Activated CD4-positive, alpha-beta T cell treated with anti-CD3 and anti-CD28 coated beads for 24 hours (primary cell): ENCODE measurements at regions not wholly inside any gene's neighbourhood (a gene's known extent, or its start where the extent isn't known, plus 50 kb on each side); places are given as distances from the start of the nearest gene placed in this dataset.
"Not testable (repeated sequence)": the region's sequence is repeated elsewhere in the genome, so short reads cannot be mapped to it uniquely, and the experiment has no call there.

Experiments used
- DNase-seq, 2 donors: peaks; one replicate each; pipeline ENCODE4 v3.0.0-alpha.2; 2020; ENCODE audit warnings: low read depth in 2 of 2

- no peak for DNase-seq
Measured at GRCh38 chrX:74180716-74181115, 123.3 kb upstream of the ZCCHC13 start.

DNA sequence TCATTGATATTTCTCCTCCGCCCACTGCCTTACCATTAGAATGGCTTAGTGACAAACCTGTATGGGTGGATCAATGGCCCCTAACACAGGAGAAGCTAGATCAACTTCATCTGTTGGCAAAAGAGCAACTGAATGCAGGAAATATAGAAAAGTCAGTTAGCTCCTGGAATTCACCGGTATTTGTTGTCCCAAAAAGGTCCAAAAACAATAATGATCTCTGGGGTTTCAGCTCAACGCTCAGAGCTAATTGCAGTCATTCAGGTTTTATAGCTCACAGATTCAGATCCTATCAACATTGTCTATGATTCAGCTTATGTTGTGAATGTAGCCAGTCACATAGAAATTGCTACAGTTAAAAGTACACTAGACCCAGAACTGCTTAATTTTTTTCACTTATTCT lies 124.0 kb upstream of the ZCCHC13 start:
- no peak for DNase-seq

DNA sequence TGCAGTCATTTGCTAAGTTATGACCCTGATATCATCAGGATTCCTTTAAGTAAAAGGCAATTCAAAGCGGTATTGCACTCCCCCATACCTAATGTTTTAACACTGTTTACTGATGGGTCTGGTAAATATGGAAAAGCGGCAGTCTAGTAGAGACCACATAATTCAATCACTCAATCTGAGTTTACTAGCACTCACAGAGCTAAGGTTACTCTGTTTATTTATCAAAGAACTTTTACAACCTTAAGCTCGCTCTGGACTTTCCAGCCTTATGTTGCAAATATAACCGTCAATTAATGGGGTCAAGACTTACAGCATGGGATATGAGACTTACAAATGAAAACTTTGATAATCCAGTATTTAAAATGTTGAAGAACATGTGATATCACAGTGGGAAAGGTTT lies 124.5 kb upstream of the ZCCHC13 start:
- DNase-seq, result no peak

DNA sequence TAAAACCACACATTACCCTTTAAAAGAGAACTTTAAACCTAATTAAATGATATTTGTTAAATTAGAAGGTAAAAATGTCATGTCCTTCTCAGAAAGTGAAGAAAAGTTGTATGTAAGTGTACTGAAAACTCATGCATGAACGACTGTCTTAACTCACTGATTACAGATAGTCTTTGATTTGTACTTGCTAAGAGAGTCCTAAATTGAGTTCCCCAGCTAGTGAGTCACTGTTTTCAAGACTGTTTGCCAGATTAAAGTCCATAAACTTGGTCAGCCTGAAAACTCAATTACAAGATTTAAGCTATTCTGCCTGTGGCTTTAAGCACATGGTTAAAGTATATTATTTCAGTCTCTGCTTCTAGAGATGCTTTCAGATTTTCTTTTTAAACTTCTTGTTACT lies 124.9 kb upstream of the ZCCHC13 start:
- no peak for DNase-seq

DNA sequence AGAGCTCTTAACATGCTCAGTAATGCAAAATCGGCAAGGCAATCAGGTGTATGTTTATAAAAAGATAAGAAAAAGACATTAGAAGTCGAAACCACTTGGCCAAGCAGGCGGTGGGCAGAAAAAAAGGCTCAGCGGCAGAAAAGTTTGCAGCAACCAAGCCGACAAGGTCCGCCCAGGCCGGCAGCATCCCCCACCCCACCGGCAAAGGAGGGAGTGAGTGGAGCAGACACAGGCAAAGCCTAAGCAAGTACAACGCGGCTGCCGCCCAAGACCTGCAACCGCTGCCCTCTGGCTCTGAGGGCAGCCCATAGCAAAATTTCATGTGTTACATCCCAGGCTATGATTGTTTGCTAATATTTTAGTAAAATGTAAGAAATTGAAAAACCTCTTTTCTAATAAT lies 125.4 kb upstream of the ZCCHC13 start:
- DNase-seq, result no peak

DNA sequence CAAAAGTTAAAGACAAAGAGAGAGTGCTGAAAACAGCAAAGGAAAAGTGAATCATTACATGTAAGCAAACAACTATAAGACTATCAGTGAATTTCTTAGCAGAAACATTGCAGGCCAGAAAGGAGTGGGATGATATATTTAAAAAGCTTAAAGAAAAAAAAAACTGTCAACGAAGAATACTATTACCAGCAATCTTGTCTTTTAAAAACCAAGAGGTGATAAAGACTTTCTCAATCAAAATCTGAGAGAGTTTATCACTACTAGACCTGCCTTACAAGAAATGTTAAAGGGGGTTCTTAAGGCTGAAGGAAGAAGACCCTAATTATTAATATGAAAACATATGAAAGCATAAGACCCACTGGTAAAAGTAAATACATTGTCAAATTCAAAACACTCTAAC lies 132.5 kb upstream of the ZCCHC13 start:
- no peak for DNase-seq

GRCh38 chrX:74162199-74162598 lies 141.8 kb upstream of the ZCCHC13 start:
- no peak for DNase-seq

DNA sequence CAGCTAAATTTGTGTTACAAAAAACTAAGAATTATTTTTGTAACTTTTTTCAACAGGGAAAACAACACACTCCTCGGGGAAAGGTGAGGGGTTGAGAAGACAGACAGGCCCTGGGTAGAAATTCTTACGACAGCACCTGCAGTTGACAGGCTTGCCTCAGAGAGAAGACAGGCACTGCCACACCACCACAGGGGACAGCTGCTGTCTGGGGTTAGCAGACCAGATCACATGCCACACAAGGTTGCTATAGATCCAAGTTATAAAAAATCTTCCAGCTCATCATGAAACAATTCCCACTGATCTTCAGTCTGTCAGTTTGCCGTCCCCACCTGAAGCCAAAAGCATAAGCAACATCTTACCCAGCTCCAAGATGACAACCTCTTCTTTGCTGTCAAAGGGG lies 143.2 kb upstream of the ZCCHC13 start:
- DNase-seq, result no peak

DNA sequence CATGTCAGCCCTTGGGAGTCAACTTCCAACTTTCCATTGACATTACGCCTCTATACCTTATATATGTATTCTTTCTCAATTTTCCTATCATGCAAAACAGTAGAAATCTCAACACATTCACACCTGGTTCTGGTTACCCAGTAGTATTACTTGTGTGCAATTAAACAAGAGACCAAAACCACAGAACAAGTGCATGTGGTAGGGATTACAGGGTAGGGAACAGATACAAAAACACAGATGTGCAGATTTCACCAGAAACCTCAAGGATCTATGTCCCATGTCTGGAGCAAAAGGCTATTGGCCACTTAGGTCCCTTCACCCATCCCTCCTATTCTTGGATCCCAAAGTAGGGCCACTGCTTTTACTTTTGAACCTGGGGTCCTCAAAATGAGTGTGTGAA lies 143.6 kb upstream of the ZCCHC13 start:
- DNase-seq, result no peak

DNA sequence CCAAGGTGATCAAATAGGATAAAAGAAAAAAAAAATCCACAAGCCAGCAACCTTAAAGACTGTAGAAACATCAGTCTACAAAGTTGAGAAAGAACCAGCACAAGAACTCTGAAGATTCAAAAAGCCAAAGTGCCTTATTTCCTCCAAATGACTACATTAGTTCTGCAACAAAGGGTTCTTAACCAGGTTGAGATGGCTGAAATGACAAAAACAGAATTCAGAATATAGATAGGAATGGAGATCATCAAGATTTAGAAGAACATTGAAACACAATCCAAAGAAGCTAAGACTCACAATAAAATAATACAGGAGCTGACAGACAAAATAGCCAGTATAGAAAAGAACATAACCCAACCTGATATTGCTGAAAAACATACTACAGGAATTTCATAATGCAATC lies 156.5 kb upstream of the ZCCHC13 start:
- no peak for DNase-seq

DNA sequence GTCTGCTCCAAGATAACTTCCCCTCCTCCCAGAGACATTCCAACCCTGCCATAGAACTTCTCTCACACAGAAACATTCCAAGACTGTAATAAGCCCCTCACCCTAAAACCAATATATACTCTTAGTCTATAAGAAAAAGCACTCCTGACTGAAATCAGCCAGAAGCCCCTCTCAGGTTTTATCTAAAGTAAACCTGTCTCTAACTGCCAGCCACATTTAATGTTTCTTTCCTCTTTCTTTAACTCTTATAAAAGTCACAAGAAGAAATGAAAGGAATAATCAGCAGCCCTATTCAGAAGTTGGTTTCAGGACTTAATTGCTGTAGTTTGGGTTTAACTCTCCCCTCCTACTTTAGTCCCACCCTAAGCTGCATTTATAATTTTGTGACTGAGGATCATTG lies 165.0 kb upstream of the ZCCHC13 start:
- DNase-seq, result no peak

GRCh38 chrX:74133156-74133796 lies 170.7 kb upstream of the ZCCHC13 start:
- peak in 1 of 2 donors; percentile 16 for DNase-seq

DNA sequence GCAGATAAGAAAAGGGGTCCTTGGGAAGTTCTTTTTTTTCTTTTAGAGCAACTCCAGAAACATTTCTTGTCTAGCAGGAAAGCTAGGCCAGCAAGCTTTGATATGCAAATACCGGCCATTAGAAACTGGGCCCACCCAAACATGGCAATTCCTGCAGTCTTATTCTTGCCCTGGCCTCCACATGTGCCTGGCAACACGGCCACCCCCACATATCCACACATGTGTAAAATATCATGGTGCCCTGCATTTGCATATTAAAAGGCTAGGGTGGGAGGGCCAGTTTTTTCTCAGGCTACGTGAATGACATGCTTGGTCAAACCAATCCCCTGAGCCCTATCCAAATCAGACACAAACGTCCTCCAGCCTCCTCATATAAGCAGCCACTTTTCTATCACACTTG lies 171.7 kb upstream of the ZCCHC13 start:
- DNase-seq, result no peak

GRCh38 chrX:74119016-74119910 lies 184.7 kb upstream of the ZCCHC13 start:
- DNase-seq, result no peak

- no peak for DNase-seq
Measured at GRCh38 chrX:74117962-74118902, 185.7 kb upstream of the ZCCHC13 start.

DNA sequence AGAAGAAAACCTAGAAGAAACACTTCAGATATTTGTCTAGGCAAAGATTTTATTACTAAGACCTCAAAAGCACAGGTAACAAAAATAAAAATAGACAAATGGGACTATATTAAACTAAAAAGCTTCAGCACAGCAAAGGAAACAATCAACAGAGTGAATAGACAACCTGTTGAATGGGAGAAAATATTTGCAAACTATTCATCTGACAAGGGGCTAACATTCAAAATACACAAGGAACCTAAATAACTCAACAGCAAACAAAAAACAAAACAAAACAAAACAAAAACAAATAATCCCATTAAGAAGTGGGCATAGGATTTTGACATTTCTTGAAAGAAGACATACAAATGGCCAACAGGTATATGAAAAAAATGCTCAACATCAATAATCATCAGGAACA lies 192.7 kb upstream of the ZCCHC13 start:
- no peak for DNase-seq

DNA sequence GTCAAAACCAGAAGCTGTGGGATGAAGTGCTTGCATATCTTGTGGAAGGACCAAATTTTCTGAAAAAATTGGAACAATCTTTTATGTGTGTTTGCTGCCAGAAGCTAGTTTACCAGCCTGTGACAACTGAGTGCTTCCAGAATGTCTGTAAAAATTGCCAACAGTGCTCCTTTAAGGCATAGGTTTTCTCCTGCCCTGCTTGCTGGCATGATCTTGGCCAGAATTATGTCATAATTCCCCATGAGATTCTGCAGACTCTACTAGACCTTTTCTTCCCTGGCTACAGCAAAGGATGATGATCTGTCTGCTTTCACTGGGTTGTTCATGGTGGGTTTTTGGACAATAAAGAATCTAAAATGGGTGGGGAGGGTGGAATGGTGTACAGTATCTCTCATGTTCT lies 196.3 kb upstream of the ZCCHC13 start:
- DNase-seq, result no peak

- no peak for DNase-seq
Measured at GRCh38 chrX:74104356-74105015, 199.5 kb upstream of the ZCCHC13 start.

- DNase-seq, result not testable (repeated sequence)
Measured at GRCh38 chrX:74098407-74098806, 205.6 kb upstream of the ZCCHC13 start.

DNA sequence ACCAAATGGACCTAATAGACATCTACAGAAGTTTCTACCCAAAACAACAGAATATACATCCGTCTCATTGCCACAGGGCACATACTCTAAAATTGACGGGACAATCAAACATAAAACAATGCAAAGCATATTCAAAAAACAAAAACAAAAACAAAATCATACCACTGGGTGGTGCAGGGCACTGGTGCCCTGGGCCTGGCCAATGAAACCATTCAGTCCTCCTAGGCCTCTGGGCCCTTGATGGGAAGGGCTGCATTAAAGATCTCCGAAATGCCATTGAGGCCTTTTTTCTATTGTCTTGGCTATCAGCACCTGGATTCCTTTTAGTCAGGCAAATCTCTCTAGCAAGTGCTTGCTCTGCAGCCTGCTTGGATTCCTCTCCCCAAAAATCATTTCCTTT lies 213.9 kb upstream of the ZCCHC13 start:
- DNase-seq, result no peak

- DNase-seq, result no peak
Measured at GRCh38 chrX:74085642-74086236, 218.2 kb upstream of the ZCCHC13 start.
